ENCODE measurements at regions not wholly inside any gene's neighbourhood (a gene's known extent, or its start where the extent isn't known, plus 50 kb on each side); places are given as distances from the start of the nearest gene placed in this dataset.

GRCh38 chr17:77691216-77692085, 267.1 kb upstream of the TNRC6C start:
- Mint-ChIP-seq H3K9me3 (no peaks in the 10 kb centered on the region), H3K4me3 (no peak overlapping the region), H3K27ac (no peak overlapping the region), H3K4me1 (ENCODE audit: low read depth) (peaks cover 28% of the 10 kb centered on the region), H3K27me3 (peaks cover 13% of the 10 kb centered on the region), H3K36me3 (ENCODE audit: low read depth) (no peaks in the 10 kb centered on the region)

GRCh38 chr17:77692571-77693161, 265.8 kb upstream of the TNRC6C start:
- Mint-ChIP-seq H3K27me3 (peaks cover 13% of the 10 kb centered on the region), H3K36me3 (ENCODE audit: low read depth) (no peaks in the 10 kb centered on the region), H3K4me1 (ENCODE audit: low read depth) (peaks cover 28% of the 10 kb centered on the region), H3K4me3 (no peak overlapping the region), H3K27ac (no peak overlapping the region), H3K9me3 (no peaks in the 10 kb centered on the region)

DNA sequence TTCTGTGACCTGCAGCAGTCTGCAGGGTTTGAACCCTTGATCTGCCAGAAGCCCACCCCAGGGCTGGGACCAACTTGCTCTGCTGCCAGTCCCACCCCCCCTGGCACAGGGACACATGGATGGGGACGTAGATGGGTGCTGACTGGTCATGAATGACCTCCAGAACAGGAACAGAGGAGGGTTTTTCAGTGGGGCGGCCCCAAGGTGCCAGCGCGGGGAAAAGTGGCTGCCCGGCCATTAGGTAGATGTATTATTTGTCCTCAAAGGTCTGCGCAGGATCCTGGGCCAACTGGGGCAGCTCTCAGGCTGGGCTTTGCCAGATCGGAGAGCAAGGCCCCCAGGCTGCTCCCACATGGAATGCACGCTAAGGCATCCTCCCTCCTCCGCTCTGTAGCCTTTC, 265.2 kb upstream of the TNRC6C start:
- Mint-ChIP-seq H3K4me3 (no peak overlapping the region), H3K27me3 (peaks cover 13% of the 10 kb centered on the region), H3K9me3 (no peaks in the 10 kb centered on the region), H3K4me1 (ENCODE audit: low read depth) (peaks cover 28% of the 10 kb centered on the region), H3K36me3 (ENCODE audit: low read depth) (no peaks in the 10 kb centered on the region), H3K27ac (no peak overlapping the region)

GRCh38 chr17:77693776-77694175, 264.7 kb upstream of the TNRC6C start:
- no peak overlapping the region for H3K27ac Mint-ChIP-seq
- peaks cover 13% of the 10 kb centered on the region for H3K27me3 Mint-ChIP-seq
- H3K9me3 Mint-ChIP-seq, result no peaks in the 10 kb centered on the region
- H3K36me3 Mint-ChIP-seq (ENCODE audit: low read depth), result no peaks in the 10 kb centered on the region
- peaks cover 28% of the 10 kb centered on the region for H3K4me1 Mint-ChIP-seq (ENCODE audit: low read depth)
- no peak overlapping the region for H3K4me3 Mint-ChIP-seq

GRCh38 chr17:77694391-77695363, 263.8 kb upstream of the TNRC6C start:
- H3K4me3 Mint-ChIP-seq, result no peak overlapping the region
- peaks cover 13% of the 10 kb centered on the region for H3K27me3 Mint-ChIP-seq
- H3K9me3 Mint-ChIP-seq, result no peaks in the 10 kb centered on the region

DNA sequence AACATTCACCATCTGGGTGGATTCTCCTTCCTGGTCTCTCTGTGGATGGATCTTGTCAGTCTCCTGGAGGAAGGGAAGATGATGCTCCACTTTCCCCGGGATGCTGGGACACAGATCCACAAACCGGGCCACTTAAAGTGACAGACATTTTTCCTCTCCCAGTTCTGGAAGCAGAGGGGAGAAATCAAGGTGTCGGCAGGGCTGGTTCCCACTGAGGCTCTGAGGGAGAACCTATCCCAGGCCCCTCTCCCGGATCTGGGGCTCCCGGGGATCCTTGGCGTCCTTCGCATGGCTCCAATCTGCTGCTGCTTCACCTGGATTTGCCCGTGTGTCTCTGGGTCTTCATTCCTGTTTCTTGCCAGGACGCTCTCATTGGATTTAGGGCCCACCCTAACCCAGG, 263.1 kb upstream of the TNRC6C start:
- Mint-ChIP-seq H3K27me3 (peaks cover 13% of the 10 kb centered on the region), H3K27ac (no peak overlapping the region), H3K9me3 (no peaks in the 10 kb centered on the region), H3K4me3 (no peak overlapping the region), H3K4me1 (ENCODE audit: low read depth) (peaks cover 25% of the 10 kb centered on the region), H3K36me3 (ENCODE audit: low read depth) (no peaks in the 10 kb centered on the region)

More at GRCh38 chr17:77694391-77695363, 263.8 kb upstream of the TNRC6C start:
- Mint-ChIP-seq H3K36me3 (ENCODE audit: low read depth) (no peaks in the 10 kb centered on the region), H3K4me1 (ENCODE audit: low read depth) (peaks cover 28% of the 10 kb centered on the region), H3K27ac (no peak overlapping the region)

- Mint-ChIP-seq H3K9me3 (no peaks in the 10 kb centered on the region), H3K4me3 (no peak overlapping the region), H3K36me3 (ENCODE audit: low read depth) (no peaks in the 10 kb centered on the region), H3K4me1 (ENCODE audit: low read depth) (peaks cover 16% of the 10 kb centered on the region), H3K27ac (no peak overlapping the region), H3K27me3 (peaks cover 13% of the 10 kb centered on the region)
Measured at GRCh38 chr17:77696151-77696720, 262.3 kb upstream of the TNRC6C start.

GRCh38 chr17:77696721-77697460, 261.6 kb upstream of the TNRC6C start:
- Mint-ChIP-seq H3K27me3 (peaks cover 13% of the 10 kb centered on the region), H3K27ac (no peak overlapping the region), H3K4me1 (ENCODE audit: low read depth) (peaks cover 10% of the 10 kb centered on the region), H3K36me3 (ENCODE audit: low read depth) (no peaks in the 10 kb centered on the region), H3K4me3 (no peak overlapping the region), H3K9me3 (peaks cover 4% of the 10 kb centered on the region)

DNA sequence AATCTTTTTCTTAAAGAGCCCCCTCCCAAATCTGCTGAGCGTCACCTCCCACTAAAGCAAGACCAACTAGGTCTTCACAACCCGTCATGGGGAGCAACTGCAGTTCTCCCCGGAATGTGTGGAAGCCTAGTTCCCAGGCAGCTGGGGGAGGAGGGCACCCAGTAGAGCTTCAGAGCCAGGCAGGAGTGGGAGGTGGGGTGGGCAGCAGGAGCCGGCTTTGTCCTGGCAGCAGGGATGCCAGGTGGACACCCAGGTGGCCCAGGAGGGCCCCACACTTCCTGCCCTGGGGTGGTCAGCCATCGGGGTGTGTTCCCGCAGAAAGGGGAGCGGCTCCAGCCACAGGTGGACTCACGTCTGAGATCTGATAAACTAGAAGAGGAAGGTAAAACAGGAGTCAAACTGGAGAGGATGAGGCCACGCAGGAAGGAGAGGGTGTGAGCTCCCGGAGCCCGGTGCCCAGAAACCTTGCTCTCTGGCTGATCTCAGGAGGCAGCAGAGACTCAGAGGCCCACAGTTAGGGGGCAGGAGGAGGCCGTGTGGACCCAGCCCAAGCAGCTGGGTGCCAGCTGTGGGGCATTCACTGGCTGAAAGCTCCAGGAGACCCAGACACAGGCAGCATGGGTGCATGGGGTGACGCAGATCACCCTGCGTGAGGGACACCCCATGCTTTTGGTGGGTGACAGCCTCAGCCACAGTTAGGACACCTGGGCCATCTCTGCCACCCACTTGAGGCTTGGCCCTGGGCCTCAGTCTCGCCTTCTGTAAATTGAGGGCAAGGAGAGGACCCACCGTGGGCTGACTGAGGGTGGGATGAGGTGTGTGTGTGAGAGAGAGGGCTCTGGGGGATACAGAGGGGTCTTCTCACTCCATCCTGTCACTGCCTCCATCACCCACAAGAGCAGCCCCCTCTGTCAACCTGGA, 260.8 kb upstream of the TNRC6C start:
- Mint-ChIP-seq H3K4me3 (no peak overlapping the region), H3K27me3 (peaks cover 13% of the 10 kb centered on the region), H3K9me3 (peaks cover 10% of the 10 kb centered on the region), H3K27ac (no peak overlapping the region), H3K36me3 (ENCODE audit: low read depth) (peaks cover 5% of the 10 kb centered on the region), H3K4me1 (ENCODE audit: low read depth) (peaks cover 2% of the 10 kb centered on the region)

GRCh38 chr17:77698903-77699623, 259.4 kb upstream of the TNRC6C start:
- no peak overlapping the region for H3K27ac Mint-ChIP-seq
- H3K36me3 Mint-ChIP-seq (ENCODE audit: low read depth), result peaks cover 5% of the 10 kb centered on the region
- no peak overlapping the region for H3K4me3 Mint-ChIP-seq
- peaks cover 22% of the 10 kb centered on the region for H3K9me3 Mint-ChIP-seq
- no peaks in the 10 kb centered on the region for H3K4me1 Mint-ChIP-seq (ENCODE audit: low read depth)
- peaks cover 9% of the 10 kb centered on the region for H3K27me3 Mint-ChIP-seq

DNA sequence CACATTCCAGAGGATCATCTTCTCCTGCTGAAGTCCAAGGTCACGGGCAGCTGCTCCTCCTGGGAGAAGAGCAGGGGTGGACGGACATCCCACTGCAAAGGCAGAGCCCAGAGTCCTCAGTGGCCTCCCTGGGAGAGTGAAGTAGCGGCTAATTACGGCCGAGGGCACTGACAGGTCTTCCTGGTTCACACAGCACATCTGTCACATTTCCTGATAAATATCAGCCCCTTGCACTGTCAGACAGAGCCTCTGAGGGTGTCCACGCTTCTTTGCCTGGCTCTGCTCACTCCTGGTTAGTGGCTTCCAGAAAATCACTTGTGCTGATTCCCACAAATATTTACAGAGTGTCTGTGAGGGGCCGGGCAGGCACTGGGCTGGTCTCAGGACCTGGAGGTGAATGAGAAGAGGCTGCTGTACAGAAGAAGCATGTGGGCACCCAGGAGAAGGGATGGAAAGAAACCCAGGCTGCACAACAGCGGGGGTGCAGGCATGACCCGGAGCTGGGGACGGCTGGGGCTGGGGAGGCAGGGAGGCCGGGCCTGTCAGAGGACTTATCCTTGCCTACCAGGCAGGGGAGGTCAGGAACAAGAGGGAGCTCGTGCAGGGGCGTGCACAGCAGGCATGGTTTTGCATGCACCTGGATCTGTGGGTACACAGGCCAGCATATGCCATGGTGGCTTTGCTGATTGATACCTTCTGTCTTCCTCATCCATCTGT, 258.2 kb upstream of the TNRC6C start:
- Mint-ChIP-seq H3K27me3 (peaks cover 3% of the 10 kb centered on the region), H3K27ac (no peak overlapping the region), H3K36me3 (ENCODE audit: low read depth) (peaks cover 13% of the 10 kb centered on the region), H3K4me1 (ENCODE audit: low read depth) (no peaks in the 10 kb centered on the region), H3K4me3 (no peak overlapping the region), H3K9me3 (peaks cover 28% of the 10 kb centered on the region)

- no peaks in the 10 kb centered on the region for H3K4me1 Mint-ChIP-seq (ENCODE audit: low read depth)
- H3K27ac Mint-ChIP-seq, result no peak overlapping the region
- H3K4me3 Mint-ChIP-seq, result no peak overlapping the region
- H3K9me3 Mint-ChIP-seq, result peaks cover 33% of the 10 kb centered on the region
- peaks cover 13% of the 10 kb centered on the region for H3K36me3 Mint-ChIP-seq (ENCODE audit: low read depth)
- H3K27me3 Mint-ChIP-seq, result no peaks in the 10 kb centered on the region
Measured at GRCh38 chr17:77701996-77702395, 256.5 kb upstream of the TNRC6C start.

Measured in stimulated activated naive CD8-positive, alpha-beta T cell treated with anti-CD3 and anti-CD28 coated beads, Interleukin-15, Interleukin-2, amounts not matched to agents 100 ng/mL and 50 ng/mL, for 24 hours (primary cell).